Inflammatory macrophage treated with lipopolysaccharide for 4 hours (primary cell): ENCODE measurements at regions not wholly inside any gene's neighbourhood (a gene's known extent, or its start where the extent isn't known, plus 50 kb on each side); places are given as distances from the start of the nearest gene placed in this dataset.
A peak's percentile ranks its signal among the peaks of the same experiment; 100 is the strongest.

Source experiments
- DNase-seq: peaks from one replicate; pipeline ENCODE4 v3.0.0-alpha.2; 2020

- peak; percentile 3 for DNase-seq
Observed at GRCh38 chr5:153147891-153148623, 342.4 kb upstream of the GRIA1 start.

- no peak for DNase-seq
Observed at GRCh38 chr5:153148624-153148976, 341.9 kb upstream of the GRIA1 start.

GRCh38 chr5:153151558-153151957 is 338.9 kb upstream of the GRIA1 start:
- DNase-seq = no peak

- no peak for DNase-seq
Observed at GRCh38 chr5:153153086-153153485, 337.4 kb upstream of the GRIA1 start.

GRCh38 chr5:153157156-153157555 is 333.3 kb upstream of the GRIA1 start:
- no peak for DNase-seq

GRCh38 chr5:153158608-153159007 is 331.9 kb upstream of the GRIA1 start:
- no peak for DNase-seq

- no peak for DNase-seq
Observed at GRCh38 chr5:153159616-153160015, 330.9 kb upstream of the GRIA1 start.

GRCh38 chr5:153168241-153168640 is 322.2 kb upstream of the GRIA1 start:
- no peak for DNase-seq

- DNase-seq = no peak
Observed at GRCh38 chr5:153187503-153187902, 303.0 kb upstream of the GRIA1 start.

- no peak for DNase-seq
Observed at GRCh38 chr5:153206361-153206760, 284.1 kb upstream of the GRIA1 start.

GRCh38 chr5:153209016-153209415 is 281.5 kb upstream of the GRIA1 start:
- no peak for DNase-seq

- DNase-seq = no peak
Observed at GRCh38 chr5:153209687-153210086, 280.8 kb upstream of the GRIA1 start.

- no peak for DNase-seq
Observed at GRCh38 chr5:153211076-153211475, 279.4 kb upstream of the GRIA1 start.

GRCh38 chr5:153212471-153212870 is 278.0 kb upstream of the GRIA1 start:
- no peak for DNase-seq

GRCh38 chr5:153222936-153223335 is 267.5 kb upstream of the GRIA1 start:
- no peak for DNase-seq

- DNase-seq = no peak
Observed at GRCh38 chr5:153223376-153223775, 267.1 kb upstream of the GRIA1 start.

- no peak for DNase-seq
Observed at GRCh38 chr5:153224651-153225050, 265.8 kb upstream of the GRIA1 start.

- DNase-seq = no peak
Observed at GRCh38 chr5:153233933-153234332, 256.5 kb upstream of the GRIA1 start.

GRCh38 chr5:153236319-153236718 is 254.2 kb upstream of the GRIA1 start:
- no peak for DNase-seq

GRCh38 chr5:153237671-153238332 is 252.7 kb upstream of the GRIA1 start:
- DNase-seq = no peak

- DNase-seq = no peak
Observed at GRCh38 chr5:153257381-153257780, 233.1 kb upstream of the GRIA1 start.

- no peak for DNase-seq
Observed at GRCh38 chr5:153258469-153258868, 232.0 kb upstream of the GRIA1 start.

GRCh38 chr5:153267506-153267905 is 223.0 kb upstream of the GRIA1 start:
- no peak for DNase-seq

- no peak for DNase-seq
Observed at GRCh38 chr5:153275695-153276094, 214.8 kb upstream of the GRIA1 start.

- DNase-seq = no peak
Observed at GRCh38 chr5:153276151-153276550, 214.3 kb upstream of the GRIA1 start.
